Mucosa of stomach (tissue), 1 donor: ENCODE measurements at regions not wholly inside any gene's neighbourhood (a gene's known extent, or its start where the extent isn't known, plus 50 kb on each side); places are given as distances from the start of the nearest gene placed in this dataset.

Experiments used
- H3K27me3 ChIP-seq: one replicate; pipeline ENCODE4 v1.7.0; 2013; ENCODE audit warnings: mild to moderate bottlenecking, low read length; ENCODE audit not compliant: control insufficient read depth, insufficient read depth
- H3K36me3 ChIP-seq: one replicate; pipeline ENCODE4 v1.7.0; 2013; ENCODE audit warnings: low read length; ENCODE audit not compliant: control insufficient read depth, insufficient read depth
- H3K4me1 ChIP-seq: one replicate; pipeline ENCODE4 v1.7.0; 2013; ENCODE audit warnings: mild to moderate bottlenecking, low read length; ENCODE audit not compliant: control insufficient read depth, insufficient read depth
- H3K4me3 ChIP-seq: one replicate; pipeline ENCODE4 v1.7.0; 2013; ENCODE audit warnings: low read length
- H3K9ac ChIP-seq: one replicate; pipeline ENCODE4 v1.7.0; 2013; ENCODE audit warnings: mild to moderate bottlenecking, low read length, moderate library complexity
- H3K9me3 ChIP-seq: one replicate; pipeline ENCODE4 v1.7.0; 2013; ENCODE audit warnings: mild to moderate bottlenecking, low read length, moderate library complexity; ENCODE audit not compliant: control insufficient read depth
- donor health status: Pancreatic carcinoma.

DNA sequence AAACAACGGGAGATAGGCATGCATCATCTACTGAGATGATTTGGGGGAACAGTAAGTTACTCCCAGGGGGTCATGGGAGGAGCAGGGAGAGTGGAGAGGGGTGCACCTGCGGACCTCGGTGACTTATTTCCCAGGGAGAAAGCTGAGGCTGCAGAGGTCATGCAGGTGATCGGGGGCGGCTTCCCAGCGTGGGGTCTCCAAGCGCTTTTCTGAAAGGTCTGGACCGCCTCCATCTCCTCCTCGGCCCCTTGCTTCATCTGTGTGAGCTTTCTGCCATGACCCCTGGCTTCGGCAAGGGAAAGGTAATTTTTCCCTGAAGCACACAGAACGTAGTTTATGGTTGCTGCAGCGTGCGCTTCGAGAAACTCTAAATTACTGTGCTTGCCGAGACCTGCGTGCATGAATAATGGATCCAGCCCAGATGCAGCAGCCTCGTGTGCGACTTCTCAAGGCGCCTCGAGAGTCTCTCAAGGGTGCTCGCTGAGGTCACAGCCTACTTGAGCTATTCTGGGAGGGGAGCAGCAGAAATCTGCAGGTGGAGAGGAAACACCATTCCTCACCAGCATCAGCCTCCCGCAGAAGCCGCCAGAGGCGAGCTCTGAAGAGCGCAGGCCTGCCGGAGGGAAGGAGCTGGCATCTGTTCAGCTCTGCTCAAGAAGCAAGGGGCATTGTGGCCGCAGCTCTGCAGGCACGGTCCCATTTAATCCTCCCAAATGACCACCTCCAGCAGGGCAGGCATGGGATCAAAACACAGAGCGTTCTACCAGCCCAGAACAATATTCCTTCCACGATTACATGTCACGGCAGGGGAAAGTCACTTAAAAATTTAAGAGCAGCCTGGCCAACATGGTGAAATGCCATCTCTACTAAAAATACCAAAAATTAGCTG, 308.4 kb upstream of the MYT1L start:
- Histone ChIP-seq H3K4me3 (no peak overlapping the region), H3K4me1 (no peaks in the 10 kb centered on the region), H3K36me3 (no peaks in the 10 kb centered on the region), H3K9me3 (no peaks in the 10 kb centered on the region), H3K9ac (no peak overlapping the region), H3K27me3 (no peaks in the 10 kb centered on the region)

DNA sequence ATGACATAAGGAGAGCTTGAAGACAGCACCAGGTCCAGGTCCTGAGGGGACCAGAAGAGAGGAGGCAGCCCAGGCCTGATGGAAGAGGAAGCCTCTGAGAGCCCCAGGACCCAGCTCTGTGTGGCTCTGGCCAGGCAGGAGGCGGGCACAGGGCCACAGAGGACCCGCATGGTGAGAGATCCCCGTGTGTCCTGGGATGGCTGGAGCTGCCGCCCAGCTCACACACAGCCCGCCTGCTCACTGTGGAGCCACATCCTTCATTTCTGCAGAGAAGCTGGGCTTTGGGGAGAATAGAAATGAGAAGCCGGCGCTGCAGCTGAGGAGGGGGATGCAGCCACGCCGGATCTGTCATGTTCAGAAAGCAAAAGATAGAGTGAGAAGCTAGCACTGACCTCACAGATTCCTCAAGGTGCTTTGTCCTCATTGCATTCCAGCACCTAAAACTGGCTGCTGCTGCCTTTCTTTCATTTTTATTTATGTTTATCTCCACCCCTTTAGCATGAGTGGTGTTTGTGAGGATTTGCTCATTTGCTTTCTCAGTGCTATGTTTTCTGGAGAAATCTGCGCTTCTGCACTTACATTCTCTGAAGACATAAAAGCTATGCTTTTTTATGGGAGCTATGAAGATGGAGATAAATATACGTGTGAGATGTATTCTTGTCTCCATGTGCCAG, 307.6 kb upstream of the MYT1L start:
- Histone ChIP-seq H3K9ac (no peak overlapping the region), H3K36me3 (no peaks in the 10 kb centered on the region), H3K4me1 (no peaks in the 10 kb centered on the region), H3K9me3 (no peaks in the 10 kb centered on the region), H3K27me3 (no peaks in the 10 kb centered on the region), H3K4me3 (no peak overlapping the region)

DNA sequence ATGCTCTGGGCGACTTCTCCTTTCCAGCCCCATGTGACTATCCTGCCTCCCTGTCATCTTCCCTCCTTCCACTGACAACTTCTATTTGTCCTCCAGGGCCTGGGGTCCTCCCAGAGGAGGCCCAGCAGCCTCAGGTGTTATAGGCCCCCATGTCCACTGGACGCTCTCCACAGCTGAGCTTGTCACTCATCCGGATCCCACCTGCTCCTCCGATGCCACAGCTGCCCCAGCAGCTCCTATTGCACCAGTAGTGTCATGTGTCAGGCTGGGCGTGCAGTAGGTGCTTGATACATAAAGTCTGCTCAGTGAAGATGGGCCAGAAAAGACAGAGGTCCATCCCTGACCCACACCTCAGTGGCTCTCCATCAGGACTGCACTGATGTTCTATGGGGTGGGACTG, 305.7 kb upstream of the MYT1L start:
- Histone ChIP-seq H3K9me3 (no peaks in the 10 kb centered on the region), H3K27me3 (no peaks in the 10 kb centered on the region), H3K36me3 (no peaks in the 10 kb centered on the region), H3K4me3 (no peak overlapping the region), H3K4me1 (no peaks in the 10 kb centered on the region), H3K9ac (no peak overlapping the region)

- Histone ChIP-seq H3K27me3 (no peaks in the 10 kb centered on the region), H3K36me3 (no peaks in the 10 kb centered on the region), H3K4me1 (no peaks in the 10 kb centered on the region), H3K9ac (no peak overlapping the region), H3K4me3 (no peak overlapping the region), H3K9me3 (no peaks in the 10 kb centered on the region)
Observed at GRCh38 chr2:2635025-2635528, 304.0 kb upstream of the MYT1L start.

DNA sequence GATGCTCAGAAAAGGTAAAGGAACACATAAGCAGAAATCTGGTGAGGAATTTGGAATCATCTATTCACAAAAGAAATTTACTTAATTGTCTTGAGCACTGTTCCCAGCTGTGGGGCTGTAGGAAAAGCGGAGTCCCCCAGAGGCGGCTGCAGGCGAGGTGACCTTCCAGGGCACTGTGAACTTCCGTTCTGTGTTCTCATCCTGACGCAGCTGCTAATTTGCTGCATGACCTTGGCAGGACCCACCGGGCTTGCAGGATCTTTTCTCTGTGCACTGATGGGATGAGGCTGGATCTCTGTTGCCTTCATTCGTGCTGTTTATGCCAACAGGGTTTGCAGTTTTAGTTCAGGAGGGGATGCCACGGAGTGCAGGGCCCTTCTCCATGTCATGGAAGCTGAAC, 301.9 kb upstream of the MYT1L start:
- no peaks in the 10 kb centered on the region for H3K4me1 ChIP-seq
- H3K4me3 ChIP-seq = no peak overlapping the region
- H3K36me3 ChIP-seq = no peaks in the 10 kb centered on the region
- no peaks in the 10 kb centered on the region for H3K27me3 ChIP-seq
- H3K9ac ChIP-seq = no peak overlapping the region
- H3K9me3 ChIP-seq = no peaks in the 10 kb centered on the region

DNA sequence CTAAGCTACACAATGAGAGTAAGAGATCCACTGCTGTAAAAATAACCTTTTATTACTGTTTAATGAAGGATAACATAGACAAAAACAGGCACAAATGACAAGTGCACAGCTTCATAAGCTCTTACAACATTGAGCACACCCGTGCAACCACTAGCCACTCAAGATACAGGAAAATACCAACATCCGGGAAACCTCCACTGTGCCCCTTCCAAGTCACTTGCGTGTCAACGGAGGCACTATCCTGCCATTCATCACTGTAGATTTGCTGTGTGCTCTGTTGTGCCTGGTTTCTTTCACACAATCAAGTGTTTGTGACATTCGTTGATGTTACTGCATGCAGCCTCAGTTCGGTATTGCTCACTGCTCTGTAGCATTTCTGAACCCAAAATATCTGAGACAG, 292.9 kb upstream of the MYT1L start:
- Histone ChIP-seq H3K4me3 (no peak overlapping the region), H3K36me3 (no peaks in the 10 kb centered on the region), H3K4me1 (no peaks in the 10 kb centered on the region), H3K9me3 (no peaks in the 10 kb centered on the region), H3K27me3 (no peaks in the 10 kb centered on the region), H3K9ac (no peak overlapping the region)

GRCh38 chr2:2621855-2622254, 290.8 kb upstream of the MYT1L start:
- H3K4me3 ChIP-seq = no peak overlapping the region
- no peaks in the 10 kb centered on the region for H3K9me3 ChIP-seq
- no peak overlapping the region for H3K9ac ChIP-seq
- H3K4me1 ChIP-seq = no peaks in the 10 kb centered on the region
- no peaks in the 10 kb centered on the region for H3K36me3 ChIP-seq
- H3K27me3 ChIP-seq = no peaks in the 10 kb centered on the region

DNA sequence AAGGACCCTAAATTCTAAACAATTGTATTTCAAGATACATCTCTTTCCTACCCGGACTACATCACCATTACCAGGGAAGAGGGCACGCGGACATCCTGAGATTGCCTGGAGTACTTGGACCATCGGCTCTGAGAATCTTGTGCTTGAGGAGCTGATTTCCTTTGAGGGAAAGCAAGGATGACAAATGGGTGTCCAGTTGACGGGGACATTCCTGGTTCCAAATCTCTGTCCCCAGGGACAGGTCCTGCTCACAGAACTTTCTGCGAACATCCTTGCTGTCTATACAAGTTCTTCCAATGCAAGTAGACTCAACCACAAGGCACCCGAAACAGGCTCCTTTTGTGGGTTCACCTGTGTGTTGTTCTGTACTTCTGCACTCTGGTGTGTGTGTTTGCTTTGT, 289.5 kb upstream of the MYT1L start:
- no peaks in the 10 kb centered on the region for H3K9me3 ChIP-seq
- no peak overlapping the region for H3K4me3 ChIP-seq
- no peaks in the 10 kb centered on the region for H3K4me1 ChIP-seq
- H3K9ac ChIP-seq = no peak overlapping the region
- H3K27me3 ChIP-seq = no peaks in the 10 kb centered on the region
- no peaks in the 10 kb centered on the region for H3K36me3 ChIP-seq

DNA sequence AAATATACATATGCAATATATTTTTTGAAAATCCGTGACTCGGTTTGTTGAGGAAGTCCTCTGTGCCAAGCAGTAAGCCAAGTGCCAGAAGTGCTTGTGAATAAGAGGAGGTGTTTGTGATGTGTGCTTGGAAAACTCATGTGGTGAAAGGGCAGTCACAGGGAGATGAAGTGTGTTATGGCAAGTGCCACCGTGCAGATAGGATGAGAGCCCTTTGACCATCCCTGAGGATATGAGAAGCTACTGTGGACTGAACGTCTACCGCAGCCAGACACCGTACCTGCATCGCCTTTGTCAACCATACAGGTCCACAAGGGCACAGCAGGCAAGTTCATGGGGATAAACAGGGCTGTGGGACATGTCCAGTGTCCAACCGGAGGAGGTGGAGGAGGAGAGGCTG, 288.9 kb upstream of the MYT1L start:
- Histone ChIP-seq H3K36me3 (no peaks in the 10 kb centered on the region), H3K9me3 (no peaks in the 10 kb centered on the region), H3K9ac (no peak overlapping the region), H3K4me3 (no peak overlapping the region), H3K4me1 (no peaks in the 10 kb centered on the region), H3K27me3 (no peaks in the 10 kb centered on the region)

- H3K9me3 ChIP-seq = no peaks in the 10 kb centered on the region
- H3K27me3 ChIP-seq = no peaks in the 10 kb centered on the region
- no peaks in the 10 kb centered on the region for H3K36me3 ChIP-seq
- no peak overlapping the region for H3K9ac ChIP-seq
- H3K4me1 ChIP-seq = no peaks in the 10 kb centered on the region
- no peak overlapping the region for H3K4me3 ChIP-seq
Observed at GRCh38 chr2:2614452-2614851, 283.4 kb upstream of the MYT1L start.

- no peaks in the 10 kb centered on the region for H3K27me3 ChIP-seq
- no peaks in the 10 kb centered on the region for H3K36me3 ChIP-seq
- H3K4me3 ChIP-seq = peak overlapping the region; percentile 9
- no peaks in the 10 kb centered on the region for H3K9me3 ChIP-seq
- H3K4me1 ChIP-seq = no peaks in the 10 kb centered on the region
- H3K9ac ChIP-seq = no peak overlapping the region
Observed at GRCh38 chr2:2613279-2614199, 282.5 kb upstream of the MYT1L start.
